ENCODE measurements at regions not wholly inside any gene's neighbourhood (a gene's known extent, or its start where the extent isn't known, plus 50 kb on each side); places are given as distances from the start of the nearest gene placed in this dataset.

DNA sequence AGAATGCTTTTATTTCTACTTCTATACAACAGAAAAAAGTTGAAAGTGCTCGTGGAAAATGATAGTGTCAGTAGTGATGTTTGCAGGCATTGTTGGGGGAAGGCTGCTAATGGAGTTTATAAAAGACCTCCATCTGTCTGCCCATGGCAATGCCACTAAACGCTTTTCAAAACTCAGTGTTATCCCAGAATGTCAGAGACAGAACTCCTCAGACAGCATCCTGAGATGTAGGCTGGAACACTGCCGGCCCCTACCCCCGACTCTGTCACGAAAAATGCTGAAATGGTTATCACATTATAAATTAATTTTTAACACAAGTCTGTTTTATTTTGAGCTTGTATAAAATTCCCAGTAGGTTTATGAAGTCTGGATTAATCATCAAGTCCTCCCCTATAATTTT lies 128.9 kb downstream of the HS3ST1 start:
- no peak for TF ChIP-seq WT1 (tag by site-specific recombination; IDR thresholded peaks at IDR 0.05)
- TF ChIP-seq, protein P1, sequence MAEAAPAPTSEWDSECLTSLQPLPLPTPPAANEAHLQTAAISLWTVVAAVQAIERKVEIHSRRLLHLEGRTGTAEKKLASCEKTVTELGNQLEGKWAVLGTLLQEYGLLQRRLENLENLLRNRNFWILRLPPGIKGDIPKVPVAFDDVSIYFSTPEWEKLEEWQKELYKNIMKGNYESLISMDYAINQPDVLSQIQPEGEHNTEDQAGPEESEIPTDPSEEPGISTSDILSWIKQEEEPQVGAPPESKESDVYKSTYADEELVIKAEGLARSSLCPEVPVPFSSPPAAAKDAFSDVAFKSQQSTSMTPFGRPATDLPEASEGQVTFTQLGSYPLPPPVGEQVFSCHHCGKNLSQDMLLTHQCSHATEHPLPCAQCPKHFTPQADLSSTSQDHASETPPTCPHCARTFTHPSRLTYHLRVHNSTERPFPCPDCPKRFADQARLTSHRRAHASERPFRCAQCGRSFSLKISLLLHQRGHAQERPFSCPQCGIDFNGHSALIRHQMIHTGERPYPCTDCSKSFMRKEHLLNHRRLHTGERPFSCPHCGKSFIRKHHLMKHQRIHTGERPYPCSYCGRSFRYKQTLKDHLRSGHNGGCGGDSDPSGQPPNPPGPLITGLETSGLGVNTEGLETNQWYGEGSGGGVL (tag by site-specific recombination; IDR thresholded peaks at IDR 0.05): no peak
- TF ChIP-seq, protein P2, sequence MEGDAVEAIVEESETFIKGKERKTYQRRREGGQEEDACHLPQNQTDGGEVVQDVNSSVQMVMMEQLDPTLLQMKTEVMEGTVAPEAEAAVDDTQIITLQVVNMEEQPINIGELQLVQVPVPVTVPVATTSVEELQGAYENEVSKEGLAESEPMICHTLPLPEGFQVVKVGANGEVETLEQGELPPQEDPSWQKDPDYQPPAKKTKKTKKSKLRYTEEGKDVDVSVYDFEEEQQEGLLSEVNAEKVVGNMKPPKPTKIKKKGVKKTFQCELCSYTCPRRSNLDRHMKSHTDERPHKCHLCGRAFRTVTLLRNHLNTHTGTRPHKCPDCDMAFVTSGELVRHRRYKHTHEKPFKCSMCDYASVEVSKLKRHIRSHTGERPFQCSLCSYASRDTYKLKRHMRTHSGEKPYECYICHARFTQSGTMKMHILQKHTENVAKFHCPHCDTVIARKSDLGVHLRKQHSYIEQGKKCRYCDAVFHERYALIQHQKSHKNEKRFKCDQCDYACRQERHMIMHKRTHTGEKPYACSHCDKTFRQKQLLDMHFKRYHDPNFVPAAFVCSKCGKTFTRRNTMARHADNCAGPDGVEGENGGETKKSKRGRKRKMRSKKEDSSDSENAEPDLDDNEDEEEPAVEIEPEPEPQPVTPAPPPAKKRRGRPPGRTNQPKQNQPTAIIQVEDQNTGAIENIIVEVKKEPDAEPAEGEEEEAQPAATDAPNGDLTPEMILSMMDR (tag by site-specific recombination; IDR thresholded peaks at IDR 0.05): no peak
- no peak for TF ChIP-seq KLF9 (tag by site-specific recombination; IDR thresholded peaks at IDR 0.05; ENCODE audit: low read depth)
- TF ChIP-seq ZNF785 (tag by site-specific recombination; IDR thresholded peaks at IDR 0.05): no peak
- no peak for TF ChIP-seq ZEB2 (tag by site-specific recombination; IDR thresholded peaks at IDR 0.05)
- TF ChIP-seq ZNF146 (tag by site-specific recombination; IDR thresholded peaks at IDR 0.05): no peak
- TF ChIP-seq, protein P3, sequence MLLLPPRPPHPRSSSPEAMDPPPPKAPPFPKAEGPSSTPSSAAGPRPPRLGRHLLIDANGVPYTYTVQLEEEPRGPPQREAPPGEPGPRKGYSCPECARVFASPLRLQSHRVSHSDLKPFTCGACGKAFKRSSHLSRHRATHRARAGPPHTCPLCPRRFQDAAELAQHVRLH (tag by site-specific recombination; IDR thresholded peaks at IDR 0.05): no peak
- no peak for TF ChIP-seq ZNF76 (tag by site-specific recombination; IDR thresholded peaks at IDR 0.05; ENCODE audit: borderline replicate concordance, low read depth)
- TF ChIP-seq RBAK (tag by site-specific recombination; IDR thresholded peaks at IDR 0.05): no peak
- TF ChIP-seq YY1 (tag by site-specific recombination; IDR thresholded peaks at IDR 0.05): no peak
- TF ChIP-seq TRIM28 (IDR thresholded peaks at IDR 0.05; ENCODE audit: borderline replicate concordance, low read length): no peak
